Jurkat, Clone E6-1 (cell line): ENCODE measurements at regions not wholly inside any gene's neighbourhood (a gene's known extent, or its start where the extent isn't known, plus 50 kb on each side); places are given as distances from the start of the nearest gene placed in this dataset.

Source experiments
- DNase-seq: peaks from one replicate; pipeline ENCODE4 v3.0.0-alpha.2; 2011; ENCODE audit warnings: low read depth, low spot score
- H3K4me3 ChIP-seq: 2 replicates; pipeline ENCODE4 v1.5.1; 2011; ENCODE audit warnings: mild to moderate bottlenecking, low read length, control low read depth, moderate library complexity

DNA sequence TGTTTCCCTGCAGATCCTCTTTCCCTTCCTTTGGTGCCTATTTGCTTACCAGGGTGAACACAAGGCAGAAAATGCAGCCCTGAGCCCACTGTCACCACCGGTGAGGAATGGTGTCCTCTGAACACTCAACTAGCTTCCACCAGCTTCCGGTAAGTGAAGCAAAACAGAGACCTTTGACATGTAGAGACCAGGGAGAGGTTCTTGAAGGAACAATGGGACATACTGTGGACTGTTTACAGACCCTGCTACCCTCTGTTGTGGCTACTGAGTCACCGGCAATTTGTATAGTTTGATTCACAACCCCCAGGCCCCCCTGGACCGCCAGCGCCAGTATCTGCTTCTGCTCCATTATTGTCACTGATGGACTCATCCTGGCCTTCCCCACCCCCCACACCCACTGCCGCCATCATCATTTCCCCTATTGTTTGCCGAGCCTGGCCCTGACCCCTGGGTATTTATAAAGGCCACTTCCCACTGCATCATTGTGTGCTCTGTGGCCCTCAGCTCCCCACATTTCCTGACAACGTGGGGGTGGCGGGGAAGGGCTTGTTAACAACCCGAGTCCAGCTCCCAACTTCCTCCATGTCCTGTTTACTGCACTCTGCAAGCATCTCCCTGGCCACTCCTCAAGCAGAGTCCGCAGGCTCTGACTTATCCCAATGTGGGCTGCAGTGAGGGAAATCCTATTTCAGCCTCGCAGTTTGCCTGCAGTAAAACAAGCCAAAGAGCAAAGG is 252.9 kb downstream of the ETS1 start:
- H3K4me3 ChIP-seq: no peak overlapping the region
- no peak for DNase-seq

DNA sequence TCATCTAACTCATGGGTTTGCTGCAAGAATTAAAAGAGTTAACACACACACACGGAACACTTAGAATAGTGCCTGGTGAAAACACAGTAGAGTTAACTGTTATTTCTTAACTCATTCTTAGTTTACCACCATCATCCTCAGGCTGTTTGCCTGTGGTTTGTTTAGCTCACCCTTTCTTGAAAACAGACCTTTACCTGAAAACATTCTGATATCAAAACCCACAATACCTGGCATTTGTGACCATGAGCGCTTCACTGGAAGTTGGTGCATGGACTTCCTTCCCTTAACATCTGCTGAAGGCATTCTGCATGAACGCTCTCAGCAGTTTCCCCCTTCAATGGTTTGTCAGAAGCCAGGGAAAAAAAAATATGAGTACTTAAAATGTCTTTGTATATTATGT is 256.0 kb downstream of the ETS1 start:
- no peak for DNase-seq
- H3K4me3 ChIP-seq: no peak overlapping the region

GRCh38 chr11:128330203-128330602 is 257.2 kb downstream of the ETS1 start:
- no peak for DNase-seq
- H3K4me3 ChIP-seq: no peak overlapping the region

DNA sequence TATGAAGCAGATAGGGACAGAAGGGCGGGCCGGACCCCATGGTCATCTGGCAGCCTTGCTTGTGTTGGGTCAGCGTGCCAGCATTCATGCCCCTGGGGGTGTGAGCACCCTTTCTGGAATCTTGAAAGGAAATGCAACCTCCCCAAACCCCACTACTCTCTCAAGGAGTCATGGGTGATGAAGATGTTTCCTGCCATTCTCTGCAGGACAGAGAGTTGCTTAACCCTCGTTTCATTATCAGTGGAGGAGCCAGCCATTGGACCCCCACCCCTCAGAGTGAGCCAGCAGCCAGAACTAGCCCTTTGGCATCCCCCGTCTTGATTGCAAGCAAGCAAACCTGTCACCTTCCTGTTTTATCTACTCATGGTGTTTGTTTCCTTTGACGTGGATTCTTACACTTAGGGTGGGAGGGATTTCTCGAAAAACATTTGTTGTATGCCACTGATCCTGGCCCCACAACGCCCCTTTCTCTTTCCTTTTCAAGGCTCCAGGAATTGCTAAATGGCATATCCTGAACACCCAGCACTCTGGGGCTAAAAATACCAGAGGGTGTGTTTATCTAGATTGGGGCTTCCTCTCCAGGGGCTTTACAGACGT is 258.3 kb downstream of the ETS1 start:
- H3K4me3 ChIP-seq: no peak overlapping the region
- no peak for DNase-seq

DNA sequence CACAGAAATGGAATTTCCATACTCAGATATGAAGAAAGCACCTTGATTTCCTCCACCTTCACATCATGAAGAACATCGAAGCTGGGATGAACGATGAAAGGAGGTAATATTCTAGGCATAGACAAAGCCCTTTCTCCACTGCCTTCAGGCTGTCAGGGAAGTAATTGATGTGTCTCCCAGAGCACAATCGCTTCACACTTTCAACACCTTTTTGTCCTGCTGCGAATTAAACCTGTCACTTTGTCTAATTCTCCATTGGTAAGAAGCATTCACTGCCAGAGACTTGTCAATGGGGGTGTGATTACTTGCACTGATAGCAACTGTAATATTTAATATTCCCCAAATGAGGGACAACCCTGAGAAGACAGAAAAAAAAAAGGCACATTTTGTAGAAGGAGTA is 260.1 kb downstream of the ETS1 start:
- no peak overlapping the region for H3K4me3 ChIP-seq
- no peak for DNase-seq

DNA sequence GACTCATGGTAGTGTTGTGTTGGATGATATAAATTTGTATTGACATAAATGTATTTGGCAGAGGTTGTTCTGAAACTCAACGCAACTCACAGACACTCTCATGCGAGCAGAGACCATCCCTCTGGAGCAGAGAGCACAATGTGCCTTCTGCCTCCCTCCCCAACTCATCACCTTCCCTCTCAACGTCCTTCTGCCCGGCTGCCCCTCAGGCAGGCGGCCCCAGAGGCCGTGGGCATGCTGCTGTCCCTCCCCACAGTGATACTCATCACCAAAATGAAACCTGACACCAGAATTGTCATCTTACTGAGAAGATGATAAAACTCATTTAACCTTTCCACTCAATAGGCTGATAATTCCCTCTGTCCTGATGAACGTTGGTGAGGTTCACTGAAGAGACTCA is 260.6 kb downstream of the ETS1 start:
- H3K4me3 ChIP-seq: no peak overlapping the region
- no peak for DNase-seq

GRCh38 chr11:128324531-128325141 is 262.7 kb downstream of the ETS1 start:
- peak; percentile 65 for DNase-seq
- no peak overlapping the region for H3K4me3 ChIP-seq

- no peak for DNase-seq
These were observed 263.3 kb downstream of the ETS1 start for GRCh38 chr11:128324051-128324481.

DNA sequence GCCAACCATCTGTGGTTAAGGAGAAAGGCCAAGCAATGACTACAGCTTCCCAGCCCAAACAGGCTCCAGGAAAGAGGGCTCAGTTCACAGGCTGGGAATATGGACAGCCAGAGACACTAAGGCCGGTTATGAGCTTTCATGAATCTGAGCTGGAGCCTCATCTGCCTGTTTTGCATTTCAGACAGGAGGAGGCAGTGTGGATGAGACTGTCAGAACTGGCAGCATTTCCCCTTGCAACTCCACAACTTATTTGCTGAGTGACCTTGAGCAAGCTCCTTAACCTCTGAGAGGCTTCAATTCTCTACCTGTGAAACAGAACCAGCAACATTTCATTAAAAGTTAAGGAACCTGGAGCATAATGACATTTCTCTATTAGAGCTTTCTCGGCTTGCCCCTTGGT is 264.0 kb downstream of the ETS1 start:
- no peak overlapping the region for H3K4me3 ChIP-seq
- peak; percentile 71 for DNase-seq

More at GRCh38 chr11:128324051-128324481, 263.3 kb downstream of the ETS1 start:
- no peak overlapping the region for H3K4me3 ChIP-seq

DNA sequence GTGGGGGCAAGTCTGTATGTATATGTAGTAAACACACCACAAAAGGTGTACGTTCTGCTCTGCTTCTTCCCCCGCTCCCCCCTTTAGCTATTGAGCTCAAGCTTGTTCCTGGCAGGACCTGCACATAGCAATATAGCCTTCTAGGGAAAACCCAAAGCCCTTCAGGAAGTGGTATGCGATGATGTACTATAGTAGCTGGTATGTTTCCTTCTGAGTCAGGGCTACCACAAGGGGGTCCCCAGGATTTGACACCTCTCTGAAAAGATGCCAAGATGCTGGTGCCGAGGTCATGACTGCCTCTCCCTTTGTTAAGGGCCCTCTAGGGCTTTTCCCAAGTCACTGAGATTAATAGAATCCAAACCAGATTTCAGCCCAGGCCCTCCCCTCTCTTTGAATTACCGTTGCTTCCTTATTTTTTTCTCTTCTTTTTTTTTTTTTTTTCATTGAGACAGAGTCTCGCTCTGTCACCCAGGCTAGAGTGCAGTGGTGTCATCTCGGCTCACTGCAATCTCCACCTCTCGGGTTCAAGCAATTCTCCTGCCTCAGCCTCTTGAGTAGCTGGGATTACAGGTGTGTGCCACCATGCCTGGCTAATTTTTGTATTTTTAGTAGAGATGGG is 268.4 kb downstream of the ETS1 start:
- no peak for DNase-seq

DNA sequence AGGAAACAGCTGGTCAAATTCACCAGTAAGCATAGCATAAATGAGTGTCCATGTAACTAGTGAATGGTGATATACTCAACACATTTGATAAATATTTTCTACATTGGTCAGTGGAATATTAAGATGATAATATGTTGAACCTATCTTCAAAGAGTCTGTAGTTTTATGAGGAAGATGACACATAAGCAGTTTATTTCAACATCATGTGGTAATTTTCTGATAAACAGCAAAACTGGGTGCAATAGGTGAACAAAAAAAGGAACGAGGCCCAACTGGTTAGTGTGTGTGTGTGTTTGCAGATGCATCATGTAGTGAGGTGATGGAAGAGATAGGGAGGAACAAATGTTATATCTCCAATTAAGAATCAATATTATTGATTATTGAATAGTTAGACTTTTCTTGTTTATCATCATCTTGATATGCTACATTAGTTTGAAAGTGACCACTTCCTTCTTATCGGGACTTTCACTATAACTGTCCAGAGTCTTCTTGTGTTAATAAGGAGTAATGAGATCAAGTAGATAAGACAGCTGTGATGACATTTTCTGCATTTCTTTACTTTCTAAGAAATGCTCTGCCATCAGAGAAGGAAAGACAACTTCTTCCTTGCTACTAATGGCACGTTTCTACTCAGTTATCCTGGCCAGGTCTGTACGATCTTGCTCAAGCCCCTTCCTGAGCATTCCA is 270.7 kb downstream of the ETS1 start:
- no peak overlapping the region for H3K4me3 ChIP-seq
- DNase-seq: no peak

More for the DNA sequence above, 268.4 kb downstream of the ETS1 start:
- no peak overlapping the region for H3K4me3 ChIP-seq

DNA sequence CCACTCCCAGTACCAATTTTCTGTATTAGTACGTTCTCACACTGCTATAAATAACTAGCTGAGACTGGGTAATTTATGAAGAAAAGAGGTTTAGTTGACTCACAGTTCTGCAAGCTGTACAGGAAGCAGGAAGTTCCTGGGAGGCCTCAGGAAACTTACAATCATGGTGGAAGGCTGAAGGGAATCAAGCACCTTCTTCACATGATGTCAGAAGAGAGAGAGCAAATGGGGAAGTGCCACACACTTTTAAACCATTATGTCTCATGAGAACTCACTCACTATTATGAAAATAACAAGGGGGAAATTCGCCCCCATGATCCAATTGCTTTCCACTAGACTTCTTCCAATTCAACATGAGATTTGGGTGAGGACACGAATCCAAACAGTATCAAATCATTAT is 271.4 kb downstream of the ETS1 start:
- no peak overlapping the region for H3K4me3 ChIP-seq
- no peak for DNase-seq

- DNase-seq: no peak
- H3K4me3 ChIP-seq: no peak overlapping the region
These were observed 273.4 kb downstream of the ETS1 start for GRCh38 chr11:128313931-128314330.

DNA sequence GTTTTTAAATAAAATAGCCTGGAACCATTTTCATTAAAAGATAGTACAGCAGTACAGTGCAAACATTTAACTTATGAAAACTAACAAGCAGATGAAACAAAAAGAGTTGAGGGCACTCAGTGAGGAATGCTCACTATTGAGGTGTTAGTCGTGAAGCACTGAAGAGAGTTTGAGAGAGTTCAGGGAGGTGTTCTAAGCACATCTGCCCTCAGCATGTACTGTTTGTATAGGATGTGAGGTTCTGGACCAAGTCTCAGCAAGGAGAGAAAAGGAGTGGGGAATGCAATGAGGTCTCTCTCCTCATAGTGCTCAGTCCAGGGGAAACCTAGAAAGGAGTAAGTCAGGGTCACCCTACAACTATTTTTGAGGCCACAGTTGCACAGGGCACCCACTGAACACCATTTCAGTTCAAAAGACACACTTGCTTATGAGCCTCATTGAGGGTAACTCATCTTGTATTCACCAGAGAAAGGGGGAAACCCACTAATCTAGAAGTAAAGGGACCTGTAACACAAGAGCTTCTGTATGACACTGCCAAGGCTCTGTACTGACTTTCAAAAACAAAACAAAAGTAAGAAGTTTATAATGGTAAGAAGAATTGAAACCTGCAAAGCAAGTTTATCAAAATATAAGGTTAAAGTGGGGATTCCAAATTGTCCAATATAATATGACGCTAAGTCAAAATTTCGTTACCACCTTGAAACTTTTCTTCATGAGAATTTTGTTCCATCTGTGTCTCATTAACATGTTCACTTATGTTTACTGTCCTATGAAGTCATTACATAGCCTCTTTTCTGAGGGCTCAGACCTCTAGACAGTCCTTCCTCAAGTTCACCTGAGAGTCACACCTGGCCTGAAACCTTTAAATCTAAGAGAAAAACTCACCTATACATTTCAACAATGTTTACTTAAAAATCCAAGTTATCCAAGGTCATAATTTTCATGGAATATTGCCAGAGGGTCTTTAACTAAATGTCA is 275.3 kb downstream of the ETS1 start:
- DNase-seq: no peak
- no peak overlapping the region for H3K4me3 ChIP-seq

DNA sequence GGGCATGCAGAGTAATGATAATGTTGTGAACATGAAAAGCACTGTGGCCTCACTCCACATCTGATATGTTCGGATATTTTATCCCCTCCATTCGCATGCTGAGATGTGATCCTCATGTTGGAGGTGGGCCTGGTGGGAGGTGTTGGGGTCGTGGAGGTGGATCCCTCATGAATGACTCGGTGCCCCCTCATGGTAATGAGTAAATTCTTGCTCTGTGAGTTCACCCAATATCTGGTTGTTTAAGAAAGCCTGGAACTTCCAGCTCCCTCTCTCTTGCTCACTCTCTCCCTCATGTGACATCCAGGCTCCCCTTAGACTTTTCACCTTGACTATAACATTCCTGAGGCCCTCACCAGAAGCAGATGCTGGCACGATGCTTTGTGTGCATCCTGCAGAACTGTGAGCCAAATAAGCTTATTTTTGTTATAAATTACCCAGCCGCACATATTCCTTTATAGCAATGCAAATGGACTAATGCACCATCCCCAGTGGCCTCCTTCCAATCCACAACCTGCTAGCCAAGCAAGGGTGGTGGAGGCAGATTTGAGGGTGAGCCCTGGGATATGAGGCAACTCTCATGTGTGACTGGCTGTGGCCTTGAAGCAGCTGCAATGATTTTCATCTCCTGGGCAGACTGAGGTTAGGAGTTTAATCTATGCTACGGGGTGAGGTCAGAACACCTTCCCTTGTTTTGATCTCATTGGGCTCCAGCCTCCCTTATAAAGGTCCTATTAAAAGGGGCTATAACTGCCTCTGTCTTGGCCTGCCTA is 276.5 kb downstream of the ETS1 start:
- no peak for DNase-seq
- H3K4me3 ChIP-seq: no peak overlapping the region

- H3K4me3 ChIP-seq: no peak overlapping the region
- DNase-seq: no peak
These were observed 277.4 kb downstream of the ETS1 start for GRCh38 chr11:128310005-128310404.

DNA sequence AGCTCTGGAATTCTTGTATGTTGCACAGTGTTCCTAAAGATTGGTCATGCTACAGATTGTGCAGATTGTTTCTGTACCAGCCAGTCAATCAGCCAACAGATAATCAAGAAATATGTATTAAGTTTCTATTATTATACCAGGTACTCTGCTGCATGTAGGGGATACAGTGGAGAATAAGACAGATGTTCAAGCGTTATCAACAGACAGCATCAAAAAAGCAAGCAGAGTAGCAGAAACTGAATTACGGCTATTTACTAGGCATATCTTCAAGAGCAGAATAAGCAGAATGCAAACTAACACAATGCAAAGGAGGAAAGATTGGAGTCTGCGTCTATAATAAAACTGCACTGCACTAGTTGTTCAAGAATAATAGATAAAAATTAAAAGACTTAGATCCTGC is 278.6 kb downstream of the ETS1 start:
- H3K4me3 ChIP-seq: no peak overlapping the region
- no peak for DNase-seq

DNA sequence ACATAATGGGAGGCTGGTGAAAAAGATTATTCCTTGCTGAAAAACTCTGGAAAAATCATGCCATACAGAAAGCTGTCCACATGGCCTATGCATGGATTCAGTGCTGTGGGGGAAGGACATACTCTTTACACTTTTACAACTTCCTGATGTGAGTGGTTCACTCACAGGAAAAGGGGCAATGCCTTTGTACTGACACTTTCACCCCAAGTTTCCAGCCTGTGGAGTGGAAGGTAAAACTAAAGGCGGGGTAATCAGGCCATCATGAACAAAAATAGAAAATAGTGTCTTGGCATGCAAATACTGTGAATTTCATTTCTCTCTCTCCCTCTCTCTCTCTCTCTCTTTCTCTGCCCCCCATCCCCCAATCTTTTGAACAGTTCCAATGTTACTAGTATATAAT is 281.8 kb downstream of the ETS1 start:
- no peak overlapping the region for H3K4me3 ChIP-seq
- no peak for DNase-seq
